ENCODE measurements at regions not wholly inside any gene's neighbourhood (a gene's known extent, or its start where the extent isn't known, plus 50 kb on each side); places are given as distances from the start of the nearest gene placed in this dataset.

DNA sequence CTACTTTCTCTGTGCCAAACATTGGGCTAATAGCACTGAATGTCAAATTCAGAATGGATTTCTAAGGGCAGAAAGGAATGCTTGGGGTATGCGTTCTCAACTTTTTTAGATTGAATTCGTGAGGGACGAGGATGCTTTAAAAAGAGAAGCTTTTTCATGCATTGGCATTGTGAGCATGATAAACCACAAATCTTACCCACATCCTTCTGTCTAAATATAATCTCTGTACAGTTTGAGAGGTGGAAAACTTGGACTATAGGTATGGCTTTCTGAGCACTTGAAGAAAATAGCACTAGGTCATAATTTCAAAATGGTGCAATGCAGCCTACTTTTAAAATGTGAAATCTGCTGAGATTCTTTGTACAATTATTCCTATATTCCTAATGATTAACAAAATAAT lies 71.4 kb upstream of the HHIP start:
- Histone ChIP-seq H3K14ac (ENCODE audit: insufficient read length) (no peak overlapping the region), H2BK5ac (ENCODE audit: low read depth, low read length) (no peak overlapping the region), H4K91ac (replicated peaks; ENCODE audit: insufficient read length, low read length) (no peak overlapping the region), H3K18ac (ENCODE audit: extremely low read depth, low read length) (no peak overlapping the region), H3K9me3 (ENCODE audit: insufficient read depth in 2 of 2, low read depth in 1 of 2, low read length in 1 of 2) (no peaks in the 10 kb centered on the region), H3K79me2 (ENCODE audit: control insufficient read depth in 1 of 2, insufficient read depth in 2 of 2, low read length in 2 of 2) (no peaks in the 10 kb centered on the region), H3K4me1 (replicated peaks in 1 of 4; ENCODE audit: control insufficient read depth in 3 of 4, insufficient read depth in 4 of 4, low read length in 3 of 4) (no peaks in the 10 kb centered on the region), H3K79me1 (ENCODE audit: low read depth, low read length) (no peaks in the 10 kb centered on the region), H3K4me2 (ENCODE audit: insufficient read depth in 1 of 2, low read depth in 2 of 2, low read length in 2 of 2) (no peak overlapping the region), H4K5ac (ENCODE audit: insufficient read length, low read depth, low read length) (no peak overlapping the region), H3K27ac (ENCODE audit: low read depth, low read length) (no peak overlapping the region), H2BK120ac (replicated peaks; ENCODE audit: low read depth, low read length) (no peak overlapping the region), H4K8ac (ENCODE audit: extremely low read depth, insufficient read depth, low read length) (no peak overlapping the region), H3K4ac (replicated peaks; ENCODE audit: insufficient read length, low read depth, low read length) (no peak overlapping the region), H3K23ac (ENCODE audit: insufficient read length) (no peak overlapping the region), H3K9ac (replicated peaks in 1 of 4; ENCODE audit: extremely low read depth in 1 of 4, low read depth in 3 of 4, low read length in 3 of 4) (no peak overlapping the region), H4K20me1 (replicated peaks in 1 of 2; ENCODE audit: control insufficient read depth in 1 of 2, insufficient read depth in 2 of 2, low read length in 2 of 2) (no peaks in the 10 kb centered on the region), H2BK20ac (ENCODE audit: low read length) (no peak overlapping the region), H3K4me3 (ENCODE audit: extremely low read depth in 1 of 4, insufficient read depth in 2 of 4, low read depth in 3 of 4, low read length in 4 of 4) (no peak overlapping the region), H2AK5ac (ENCODE audit: low read depth, low read length) (no peak overlapping the region), H2BK15ac (ENCODE audit: low read length) (no peak overlapping the region), H2AFZ (ENCODE audit: low read length) (no peak overlapping the region), H3K36me3 (ENCODE audit: control insufficient read depth in 2 of 4, insufficient read depth in 4 of 4, low read length in 3 of 4) (no peaks in the 10 kb centered on the region), H2BK12ac (ENCODE audit: low read depth, low read length) (no peak overlapping the region), H3K23me2 (ENCODE audit: low read depth, low read length) (no peaks in the 10 kb centered on the region), H3K56ac (replicated peaks; ENCODE audit: insufficient read length, low read depth, low read length) (no peak overlapping the region), H3K27me3 (replicated peaks in 1 of 4; ENCODE audit: control insufficient read depth in 3 of 4, extremely low read depth in 1 of 4, insufficient read depth in 3 of 4, low read length in 3 of 4) (no peaks in the 10 kb centered on the region)
- 85% methylated on average over 3 of the region's 3 CpGs; no CpG with 5 or more reads in 1 of the 2 experiments for WGBS, 2 experiments (ENCODE audit: extremely low coverage in 1 of 2, insufficient coverage in 1 of 2, insufficient read length in 1 of 2, insufficient replicate concordance in 2 of 2, low coverage in 1 of 2, low lambda C conversion rate in 2 of 2, missing lambda C conversion rate in 1 of 2)
- FAIRE-seq (no peak), DNase-seq (ENCODE audit: low read depth in 1 of 2, low spot score in 2 of 2) (no peak)
- ChIA-PET CTCF (ENCODE audit: partially characterized antibody) (interaction anchor here (0.7 to 1.9 kb wide), 9 partner anchors 10 to 401 kb away, joined by 3 to 11 read pairs (median 3); no protein-coding TSS in a partner anchor), POLR2A (ENCODE audit: partially characterized antibody) (no interaction called here)
- TF ChIP-seq KDM1A (IDR thresholded peaks at IDR 0.05; ENCODE audit: borderline replicate concordance, low read length) (no peak), RAD21 (IDR thresholded peaks at IDR 0.05 in 1 of 2, conservative IDR thresholded peaks at IDR 0.05 in 1 of 2; ENCODE audit: low read depth in 2 of 2, low read length in 2 of 2) (no peak), TBP (IDR thresholded peaks at IDR 0.05; ENCODE audit: low read depth, low read length) (no peak), TAF1 (IDR thresholded peaks at IDR 0.05; ENCODE audit: low read depth, low read length) (no peak), BACH1 (IDR thresholded peaks at IDR 0.05; ENCODE audit: low read length) (no peak), PHF8 (conservative IDR thresholded peaks at IDR 0.05; ENCODE audit: low read depth, low read length) (no peak), ZNF274 (IDR thresholded peaks at IDR 0.05; ENCODE audit: borderline replicate concordance, extremely low read depth, low read length) (no peak), BRCA1 (IDR thresholded peaks at IDR 0.05; ENCODE audit: low read depth, low read length) (no peak), CHD2 (IDR thresholded peaks at IDR 0.05; ENCODE audit: low read length) (no peak), KDM4A (IDR thresholded peaks at IDR 0.05; ENCODE audit: low read depth, low read length, severe bottlenecking) (no peak), NRF1 (IDR thresholded peaks at IDR 0.05; ENCODE audit: low read depth, low read length) (no peak), SP1 (IDR thresholded peaks at IDR 0.05; ENCODE audit: low read depth, low read length) (no peak)
- TF ChIP-seq, protein P1, sequence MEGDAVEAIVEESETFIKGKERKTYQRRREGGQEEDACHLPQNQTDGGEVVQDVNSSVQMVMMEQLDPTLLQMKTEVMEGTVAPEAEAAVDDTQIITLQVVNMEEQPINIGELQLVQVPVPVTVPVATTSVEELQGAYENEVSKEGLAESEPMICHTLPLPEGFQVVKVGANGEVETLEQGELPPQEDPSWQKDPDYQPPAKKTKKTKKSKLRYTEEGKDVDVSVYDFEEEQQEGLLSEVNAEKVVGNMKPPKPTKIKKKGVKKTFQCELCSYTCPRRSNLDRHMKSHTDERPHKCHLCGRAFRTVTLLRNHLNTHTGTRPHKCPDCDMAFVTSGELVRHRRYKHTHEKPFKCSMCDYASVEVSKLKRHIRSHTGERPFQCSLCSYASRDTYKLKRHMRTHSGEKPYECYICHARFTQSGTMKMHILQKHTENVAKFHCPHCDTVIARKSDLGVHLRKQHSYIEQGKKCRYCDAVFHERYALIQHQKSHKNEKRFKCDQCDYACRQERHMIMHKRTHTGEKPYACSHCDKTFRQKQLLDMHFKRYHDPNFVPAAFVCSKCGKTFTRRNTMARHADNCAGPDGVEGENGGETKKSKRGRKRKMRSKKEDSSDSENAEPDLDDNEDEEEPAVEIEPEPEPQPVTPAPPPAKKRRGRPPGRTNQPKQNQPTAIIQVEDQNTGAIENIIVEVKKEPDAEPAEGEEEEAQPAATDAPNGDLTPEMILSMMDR (IDR thresholded peaks at IDR 0.05; ENCODE audit: control extremely low read depth in 1 of 3, insufficient read depth in 1 of 3, low read depth in 1 of 3, low read length in 3 of 3) = no peak

Data from H1 (cell line).